Left renal pelvis (tissue), 4 donors: ENCODE measurements at regions not wholly inside any gene's neighbourhood (a gene's known extent, or its start where the extent isn't known, plus 50 kb on each side); places are given as distances from the start of the nearest gene placed in this dataset.
"Not testable (repeated sequence)": the region's sequence is repeated elsewhere in the genome, so short reads cannot be mapped to it uniquely, and the experiment has no call there.

Source experiments
- DNase-seq, 4 donors: peaks; one replicate each; pipeline ENCODE4 v3.0.0-alpha.2; 2013; ENCODE audit warnings: low read depth in 4 of 4, low spot score in 3 of 4

DNA sequence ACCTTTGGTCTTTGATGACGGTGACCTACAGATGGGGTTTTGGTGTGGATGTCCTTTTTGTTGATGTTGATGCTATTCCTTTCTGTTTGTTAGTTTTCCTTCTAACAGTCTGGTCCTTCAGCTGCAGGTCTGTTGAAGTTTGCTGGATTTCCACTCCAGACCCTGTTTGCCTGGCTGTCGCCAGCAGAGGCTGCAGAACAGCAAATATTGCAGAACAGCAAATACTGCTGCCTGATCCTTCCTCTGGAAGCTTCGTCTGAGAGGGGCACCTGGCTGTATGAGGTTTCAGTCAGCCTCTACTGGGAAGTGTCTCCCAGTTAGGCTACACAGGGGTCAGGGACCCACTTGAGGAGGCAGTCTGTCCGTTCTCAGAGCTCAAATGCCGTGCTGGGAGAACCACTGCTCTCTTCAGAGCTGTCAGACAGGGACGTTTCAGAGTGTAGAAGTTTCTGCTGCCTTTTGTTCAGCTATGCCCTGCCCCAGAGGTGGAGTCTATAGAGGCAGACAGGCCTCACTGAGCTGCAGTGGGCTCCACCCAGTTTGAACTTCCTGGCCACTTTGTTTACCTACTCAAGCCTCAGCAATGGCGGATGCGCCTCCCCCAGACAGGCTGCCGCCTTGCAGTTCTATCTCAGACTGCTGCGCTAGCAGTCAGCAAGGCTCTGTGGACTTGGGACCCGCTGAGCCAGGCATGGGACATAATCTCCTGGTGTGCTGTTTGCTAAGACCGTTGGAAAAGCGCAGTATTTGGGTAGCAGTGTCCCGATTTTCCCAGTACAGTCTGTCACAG, 156.4 kb upstream of the NR3C2 start:
- not testable (repeated sequence) for DNase-seq

DNA sequence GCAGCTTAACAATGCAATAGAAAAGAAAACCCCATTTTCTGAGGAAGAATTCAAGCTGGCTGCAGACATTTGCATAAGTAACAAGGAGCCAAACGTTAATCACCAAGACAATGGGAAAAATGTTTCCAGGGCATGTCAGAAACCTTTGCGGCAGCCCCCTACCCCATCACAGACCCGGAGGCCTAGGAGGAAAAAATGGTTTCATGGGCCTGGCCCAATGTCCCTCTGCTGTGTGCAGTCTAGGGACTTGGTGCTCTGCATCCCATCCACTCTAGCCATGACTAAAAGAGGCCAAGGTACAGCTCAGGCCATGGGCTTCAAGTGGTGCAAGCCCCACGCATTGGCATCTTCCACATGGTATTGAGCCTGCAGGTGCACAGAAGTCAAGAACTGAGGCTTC, 147.0 kb upstream of the NR3C2 start:
- no peak for DNase-seq

DNA sequence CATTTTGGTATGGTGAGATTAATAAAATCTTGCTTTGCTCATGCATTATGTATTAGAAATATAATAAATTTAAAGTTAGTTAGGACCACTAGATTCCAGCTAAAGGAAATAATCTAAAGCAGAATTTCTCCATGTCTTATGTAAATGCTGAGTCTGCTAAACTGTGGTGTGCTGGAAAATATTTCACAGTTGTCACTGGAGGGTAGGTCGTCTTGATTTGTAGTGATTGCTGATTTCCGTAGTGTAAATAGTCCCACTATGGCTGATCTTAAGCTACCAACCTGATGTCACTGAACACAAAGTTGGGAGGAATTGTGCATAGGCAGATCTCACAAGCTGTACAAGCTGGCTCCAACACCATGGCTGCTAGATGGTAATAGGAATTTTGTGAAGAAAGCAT, 133.4 kb upstream of the NR3C2 start:
- DNase-seq, result no peak

DNA sequence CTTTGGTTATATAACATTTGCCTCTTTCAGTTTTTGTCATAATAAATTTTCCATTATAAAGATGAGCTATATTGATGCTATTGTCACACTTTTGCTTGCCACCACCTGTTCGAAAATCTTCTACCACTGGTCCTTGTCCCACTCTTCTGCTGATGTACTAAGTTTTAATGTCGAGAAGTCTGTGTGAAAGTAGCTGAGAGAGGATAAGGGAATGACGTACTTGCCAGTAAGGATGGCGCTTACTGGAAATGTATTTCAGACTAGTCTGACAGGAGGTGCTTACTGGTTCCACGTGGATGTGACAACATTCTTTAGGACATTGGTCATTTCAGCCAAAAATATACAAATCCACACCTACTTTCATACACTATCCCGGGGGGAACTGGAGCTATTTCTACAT, 132.7 kb upstream of the NR3C2 start:
- no peak for DNase-seq

DNA sequence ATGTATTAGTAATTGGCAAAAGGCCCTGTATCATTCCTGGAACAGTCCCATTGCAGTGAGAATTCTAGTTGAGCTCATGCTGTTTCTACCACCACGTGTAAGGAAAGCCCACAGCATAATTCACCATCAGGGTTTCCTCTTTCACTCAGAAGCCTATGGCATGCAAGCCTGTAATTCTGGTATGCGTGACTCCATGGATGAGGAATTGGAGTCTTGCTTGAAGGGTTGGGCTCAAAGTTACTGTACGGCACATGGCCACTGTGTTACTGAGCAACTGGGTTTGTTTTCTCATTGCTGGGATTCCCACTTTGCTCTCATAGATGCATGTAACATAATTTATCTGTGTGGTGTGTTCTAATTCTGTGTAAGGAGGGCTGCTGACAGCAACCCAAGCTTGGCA, 132.3 kb upstream of the NR3C2 start:
- no peak for DNase-seq

DNA sequence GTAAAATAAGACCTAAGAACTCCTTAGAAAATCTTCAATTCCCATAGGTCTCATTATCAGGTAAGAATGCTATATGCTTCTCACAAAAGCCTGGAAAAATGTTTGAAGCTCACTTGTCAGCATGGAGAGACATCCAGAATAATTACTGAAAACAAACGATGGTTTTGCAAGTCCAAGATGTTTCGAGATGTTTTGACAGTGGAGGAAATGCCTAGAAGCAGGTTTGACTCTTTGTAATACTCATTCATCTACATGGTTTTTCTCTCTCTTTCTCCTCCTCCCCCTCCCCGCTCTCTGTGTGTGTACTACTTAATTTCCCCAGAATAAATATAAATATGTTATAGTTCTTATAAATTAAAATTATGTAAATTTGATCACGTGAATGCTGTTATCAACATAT, 131.9 kb upstream of the NR3C2 start:
- no peak for DNase-seq

DNA sequence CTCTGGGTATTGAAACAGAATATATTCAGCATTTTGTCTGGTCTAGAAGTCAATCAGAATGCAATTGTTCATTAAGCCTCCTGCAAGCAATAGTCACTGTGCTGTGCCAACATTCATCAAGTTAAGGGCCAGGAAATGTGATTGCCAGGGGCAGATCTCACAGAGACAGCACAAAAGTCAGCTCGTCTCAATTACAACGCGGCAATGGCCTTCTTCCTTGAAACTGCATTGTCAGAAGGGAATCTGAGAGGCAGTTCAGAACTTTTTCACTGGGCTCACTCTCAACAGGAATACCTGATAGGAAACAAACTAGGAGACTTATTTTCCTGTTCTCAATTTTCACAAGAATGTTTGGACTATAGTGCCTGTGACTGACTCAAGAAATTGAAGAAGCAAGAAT, 131.1 kb upstream of the NR3C2 start:
- DNase-seq, result peak in 1 of 4 donors; percentile 15

DNA sequence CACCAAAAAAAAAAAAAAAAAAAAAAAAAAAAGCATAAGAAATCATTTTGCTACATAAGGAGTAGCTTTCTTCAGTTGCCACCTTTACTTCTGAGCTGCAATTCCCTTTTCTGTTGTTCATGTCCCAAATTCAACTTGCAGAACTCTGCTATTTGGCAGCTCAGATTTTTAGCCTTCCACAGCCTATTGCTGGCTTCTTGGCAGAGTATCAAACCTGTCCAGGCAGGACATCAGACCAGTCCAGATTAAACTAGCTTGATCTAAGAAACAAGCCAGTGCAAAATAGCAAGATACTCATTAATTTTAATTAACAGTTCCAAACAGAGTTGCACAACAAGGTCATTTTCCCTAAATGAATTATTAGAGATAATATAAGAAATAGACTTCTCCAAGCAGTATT, 123.6 kb upstream of the NR3C2 start:
- DNase-seq, result peak in 1 of 4 donors; percentile 12

- DNase-seq, result no peak
Observed at GRCh38 chr4:148563684-148564083, 121.5 kb upstream of the NR3C2 start.

GRCh38 chr4:148561467-148561866, 119.3 kb upstream of the NR3C2 start:
- DNase-seq, result no peak

- no peak for DNase-seq
Observed at GRCh38 chr4:148557793-148558192, 115.6 kb upstream of the NR3C2 start.

DNA sequence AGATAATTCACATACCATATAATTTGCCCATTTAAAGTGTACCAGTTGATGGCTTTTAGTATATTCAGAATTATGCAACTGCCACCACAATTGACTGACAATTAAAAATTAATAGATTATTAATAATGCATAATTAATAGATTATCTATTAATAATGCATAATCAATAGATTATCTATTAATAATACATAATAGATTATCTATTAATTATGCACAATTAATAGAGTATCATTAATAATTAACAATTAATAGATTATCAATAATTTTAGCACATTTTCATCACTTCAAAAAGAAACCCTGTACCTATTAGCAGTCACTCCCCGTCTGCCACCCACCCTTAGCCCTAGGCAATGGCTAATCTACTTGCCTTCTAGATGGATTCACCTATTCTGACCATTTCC, 108.6 kb upstream of the NR3C2 start:
- DNase-seq, result no peak

- DNase-seq, result no peak
Observed at GRCh38 chr4:148542922-148543623, 100.9 kb upstream of the NR3C2 start.

GRCh38 chr4:148540622-148541326, 98.6 kb upstream of the NR3C2 start:
- no peak for DNase-seq

DNA sequence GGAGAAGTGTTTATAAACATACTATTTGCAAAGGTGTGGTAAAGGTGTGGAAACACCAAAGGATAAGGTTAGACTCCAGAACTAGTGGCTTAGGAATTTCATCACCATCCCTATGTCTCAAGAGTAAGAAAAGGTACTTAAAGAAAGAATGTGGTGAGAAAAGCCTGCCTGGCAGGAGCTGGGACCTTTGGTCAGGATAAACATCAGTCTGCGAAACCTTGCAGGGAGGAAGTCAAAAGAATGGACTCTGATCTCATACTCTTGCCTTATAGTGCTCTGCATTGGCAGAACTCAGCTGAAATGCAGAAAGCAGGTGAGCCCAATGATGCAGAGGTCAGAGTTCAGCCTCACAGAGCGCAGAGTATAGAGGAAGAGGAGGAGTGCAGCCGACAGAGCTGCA, 97.2 kb upstream of the NR3C2 start:
- no peak for DNase-seq

DNA sequence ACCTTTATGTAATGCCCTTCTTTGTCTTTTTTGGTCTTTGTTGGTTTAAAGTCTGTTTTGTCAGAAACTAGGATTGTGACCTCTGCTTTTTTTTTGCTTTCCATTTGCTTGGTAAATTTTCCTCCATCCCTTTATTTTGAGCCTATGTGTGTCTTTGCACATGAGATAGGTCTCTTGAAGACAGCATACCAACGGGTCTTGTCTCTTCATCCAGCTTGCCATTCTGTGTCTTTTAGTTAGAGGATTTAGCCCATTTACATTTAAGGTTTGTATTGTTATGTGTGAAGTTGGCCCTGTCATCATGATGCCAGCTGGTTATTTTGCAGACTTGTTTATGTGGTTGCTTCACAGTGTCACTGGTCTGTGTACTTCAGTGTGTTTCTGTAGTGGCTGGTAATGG, 91.6 kb upstream of the NR3C2 start:
- DNase-seq, result not testable (repeated sequence)

- no peak for DNase-seq
Observed at GRCh38 chr4:148530114-148530513, 87.9 kb upstream of the NR3C2 start.

GRCh38 chr4:148527571-148527970, 85.4 kb upstream of the NR3C2 start:
- DNase-seq, result no peak

- no peak for DNase-seq
Observed at GRCh38 chr4:148522995-148523394, 80.8 kb upstream of the NR3C2 start.

GRCh38 chr4:148515248-148515647, 73.0 kb upstream of the NR3C2 start:
- no peak for DNase-seq

DNA sequence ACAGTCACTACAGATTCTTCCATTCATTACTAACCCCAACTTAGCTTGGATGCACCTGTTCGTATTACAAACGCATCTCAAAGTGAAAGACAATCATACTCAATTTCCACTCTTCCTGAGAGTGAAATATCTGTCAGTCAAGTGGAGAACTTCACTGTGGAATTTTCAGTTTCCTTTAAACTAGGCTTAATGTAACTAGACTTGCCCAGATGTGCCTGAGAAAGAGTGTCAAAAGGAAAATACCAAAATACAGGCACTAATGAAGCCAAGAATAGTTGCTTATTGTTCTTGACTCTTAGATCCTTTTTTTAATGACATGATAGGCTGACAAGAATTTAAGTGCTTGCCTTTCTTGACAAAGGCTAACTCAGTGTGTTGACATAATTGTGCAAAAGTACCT, 72.4 kb upstream of the NR3C2 start:
- DNase-seq, result no peak

DNA sequence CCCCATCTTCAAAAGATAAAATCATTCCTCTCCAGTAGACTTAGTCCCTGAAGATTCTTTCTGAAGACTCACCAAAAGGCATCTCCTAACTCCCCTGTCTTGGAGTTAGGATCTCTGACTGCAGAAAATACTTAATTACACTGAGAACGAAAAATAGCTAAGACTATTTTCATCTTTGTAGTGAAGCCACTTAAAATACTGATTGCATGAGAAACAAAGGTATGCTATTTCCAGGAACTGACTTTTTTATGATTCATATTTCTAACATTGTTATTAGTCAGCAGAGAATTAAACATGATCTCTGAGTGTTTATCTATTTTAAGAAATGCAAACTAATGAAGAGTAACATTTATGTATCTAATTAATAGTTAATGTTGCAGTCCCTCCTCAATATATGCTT, 71.8 kb upstream of the NR3C2 start:
- DNase-seq, result no peak
